ENCODE measurements at regions not wholly inside any gene's neighbourhood (a gene's known extent, or its start where the extent isn't known, plus 50 kb on each side); places are given as distances from the start of the nearest gene placed in this dataset.

GRCh38 chr4:157678478-157678877 lies 457.9 kb downstream of the GRIA2 start:
- H3K27ac ChIP-seq (ENCODE audit: insufficient read depth, low read length, poor library complexity, severe bottlenecking): no peak overlapping the region
- no peaks in the 10 kb centered on the region for H3K36me3 Mint-ChIP-seq
- H3K9me3 ChIP-seq (ENCODE audit: control insufficient read depth in 2 of 2, low read length in 2 of 2): peaks cover 1 to 5% of the 10 kb centered on the region in 2 experiments
- no peak for DNase-seq
- no peaks in the 10 kb centered on the region for H3K27me3 ChIP-seq (ENCODE audit: control insufficient read depth, insufficient read depth, low read length)
- peaks cover 2 to 14% (median 9%) of the 10 kb centered on the region in 7 donors for H3K9me3 Mint-ChIP-seq
- no peaks in the 10 kb centered on the region for H3K36me3 ChIP-seq (ENCODE audit: control insufficient read depth, insufficient read depth, low read length)
- H3K4me1 Mint-ChIP-seq: no peaks in the 10 kb centered on the region
- no peak overlapping the region for H3K4me3 Mint-ChIP-seq
- H3K4me1 ChIP-seq (ENCODE audit: control insufficient read depth, insufficient read depth, low read length, poor library complexity, severe bottlenecking): no peaks in the 10 kb centered on the region
- no peak overlapping the region for H3K27ac Mint-ChIP-seq
- ATAC-seq (ENCODE audit: low read depth in 2 of 2): no peak
- no peak overlapping the region for H3K4me3 ChIP-seq (ENCODE audit: low read depth, low read length)
- H3K27me3 Mint-ChIP-seq: no peaks in the 10 kb centered on the region

DNA sequence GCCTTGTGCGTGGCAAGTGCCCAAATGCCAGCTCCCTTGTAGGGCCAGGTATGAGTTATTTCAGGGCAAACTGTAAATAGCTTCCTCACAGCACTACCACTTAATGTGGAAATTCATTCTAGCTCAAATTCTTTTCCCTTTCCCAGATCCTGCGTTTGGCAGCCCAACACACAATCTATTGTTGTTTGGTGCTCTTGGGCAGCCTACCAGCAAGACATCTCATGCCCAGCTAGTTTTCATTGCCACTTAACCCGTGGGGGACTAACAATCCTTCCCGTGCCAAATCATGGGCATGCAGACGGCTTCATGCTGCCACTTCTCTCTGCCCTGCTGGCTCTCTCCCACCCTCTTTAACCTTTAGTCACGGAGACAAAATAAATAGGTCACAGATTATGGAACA lies 454.2 kb downstream of the GRIA2 start:
- Histone ChIP-seq H3K9me3 (ENCODE audit: control insufficient read depth in 2 of 2, low read length in 2 of 2) (peaks cover 0 to 10% of the 10 kb centered on the region in 2 experiments), H3K4me1 (ENCODE audit: control insufficient read depth, insufficient read depth, low read length, poor library complexity, severe bottlenecking) (no peaks in the 10 kb centered on the region), H3K27ac (ENCODE audit: insufficient read depth, low read length, poor library complexity, severe bottlenecking) (no peak overlapping the region), H3K36me3 (ENCODE audit: control insufficient read depth, insufficient read depth, low read length) (no peaks in the 10 kb centered on the region), H3K4me3 (ENCODE audit: low read depth, low read length) (no peak overlapping the region), H3K27me3 (ENCODE audit: control insufficient read depth, insufficient read depth, low read length) (no peaks in the 10 kb centered on the region)
- DNase-seq (no peak), ATAC-seq (ENCODE audit: low read depth in 2 of 2) (no peak)
- no peak overlapping the region for H3K4me3 Mint-ChIP-seq
- H3K4me1 Mint-ChIP-seq: no peaks in the 10 kb centered on the region
- H3K9me3 Mint-ChIP-seq: peaks cover 2 to 13% (median 5%) of the 10 kb centered on the region in 7 donors
- H3K36me3 Mint-ChIP-seq: no peaks in the 10 kb centered on the region
- H3K27me3 Mint-ChIP-seq: no peaks in the 10 kb centered on the region
- no peak overlapping the region for H3K27ac Mint-ChIP-seq

- ATAC-seq (ENCODE audit: low read depth in 2 of 2): no peak
- H3K4me1 Mint-ChIP-seq: no peaks in the 10 kb centered on the region
- Histone ChIP-seq H3K9me3 (ENCODE audit: control insufficient read depth in 2 of 2, low read length in 2 of 2) (peaks cover 0 to 8% of the 10 kb centered on the region in 2 experiments), H3K4me3 (ENCODE audit: low read depth, low read length) (no peak overlapping the region), H3K27ac (ENCODE audit: insufficient read depth, low read length, poor library complexity, severe bottlenecking) (no peak overlapping the region), H3K27me3 (ENCODE audit: control insufficient read depth, insufficient read depth, low read length) (no peaks in the 10 kb centered on the region), H3K4me1 (ENCODE audit: control insufficient read depth, insufficient read depth, low read length, poor library complexity, severe bottlenecking) (no peaks in the 10 kb centered on the region), H3K36me3 (ENCODE audit: control insufficient read depth, insufficient read depth, low read length) (no peaks in the 10 kb centered on the region)
- H3K27me3 Mint-ChIP-seq: no peaks in the 10 kb centered on the region
- no peak overlapping the region for H3K4me3 Mint-ChIP-seq
- H3K27ac Mint-ChIP-seq: no peak overlapping the region
- no peaks in the 10 kb centered on the region for H3K36me3 Mint-ChIP-seq
- peaks cover 1 to 10% (median 6%) of the 10 kb centered on the region in 7 donors for H3K9me3 Mint-ChIP-seq
- DNase-seq: no peak
These were observed 447.3 kb downstream of the GRIA2 start for GRCh38 chr4:157667836-157668235.

GRCh38 chr4:157664726-157665125 lies 444.2 kb downstream of the GRIA2 start:
- H3K9me3 ChIP-seq (ENCODE audit: control insufficient read depth in 2 of 2, low read length in 2 of 2): peaks cover 0 to 3% of the 10 kb centered on the region in 2 experiments
- no peaks in the 10 kb centered on the region for H3K36me3 Mint-ChIP-seq
- no peak for ATAC-seq (ENCODE audit: low read depth in 2 of 2)
- no peaks in the 10 kb centered on the region for H3K36me3 ChIP-seq (ENCODE audit: control insufficient read depth, insufficient read depth, low read length)
- H3K27me3 Mint-ChIP-seq: no peaks in the 10 kb centered on the region
- no peak overlapping the region for H3K4me3 Mint-ChIP-seq
- H3K4me3 ChIP-seq (ENCODE audit: low read depth, low read length): no peak overlapping the region
- peaks cover 1 to 10% (median 4%) of the 10 kb centered on the region in 7 donors for H3K9me3 Mint-ChIP-seq
- H3K4me1 ChIP-seq (ENCODE audit: control insufficient read depth, insufficient read depth, low read length, poor library complexity, severe bottlenecking): no peaks in the 10 kb centered on the region
- no peak overlapping the region for H3K27ac ChIP-seq (ENCODE audit: insufficient read depth, low read length, poor library complexity, severe bottlenecking)
- H3K27ac Mint-ChIP-seq: no peak overlapping the region
- H3K27me3 ChIP-seq (ENCODE audit: control insufficient read depth, insufficient read depth, low read length): no peaks in the 10 kb centered on the region
- no peak for DNase-seq
- H3K4me1 Mint-ChIP-seq: no peaks in the 10 kb centered on the region

DNA sequence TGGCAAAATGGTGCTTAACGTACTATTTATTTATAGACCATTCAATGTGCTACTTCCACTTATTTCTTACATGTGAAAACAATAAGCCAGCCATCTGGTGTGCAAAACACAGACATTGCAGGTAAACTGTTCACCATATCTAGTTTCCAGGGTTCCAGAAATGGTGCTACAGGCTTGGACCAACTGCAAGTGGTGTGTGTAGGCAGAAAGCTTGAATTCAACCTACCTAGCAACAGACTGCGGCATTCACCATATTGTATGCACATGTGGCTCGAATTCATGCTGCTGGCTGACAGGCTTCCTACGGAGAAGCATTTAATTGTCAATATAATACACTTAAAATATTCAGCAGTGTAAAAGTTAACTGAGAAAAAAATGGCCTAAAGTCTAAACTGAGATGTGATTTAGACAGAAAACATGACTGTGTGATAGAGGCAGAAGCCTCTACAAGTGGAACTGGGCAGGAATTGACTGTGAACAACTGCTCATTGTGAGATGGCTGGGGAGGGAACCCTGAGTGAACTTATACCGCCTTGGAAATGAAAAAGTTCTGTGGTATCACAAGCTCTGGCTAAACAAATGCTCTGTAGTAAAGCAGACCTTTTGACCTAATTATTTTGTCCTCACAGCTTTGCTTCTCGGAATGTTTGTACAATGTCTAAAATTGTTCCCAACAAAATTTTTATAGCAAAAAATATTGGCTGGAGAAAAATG lies 434.7 kb downstream of the GRIA2 start:
- H3K4me1 ChIP-seq (ENCODE audit: control insufficient read depth, insufficient read depth, low read length, poor library complexity, severe bottlenecking): no peaks in the 10 kb centered on the region
- Mint-ChIP-seq H3K27me3 (no peaks in the 10 kb centered on the region), H3K9me3 (peaks cover 0 to 16% (median 4%) of the 10 kb centered on the region in 7 donors), H3K4me3 (no peak overlapping the region), H3K4me1 (no peaks in the 10 kb centered on the region), H3K27ac (no peak overlapping the region), H3K36me3 (no peaks in the 10 kb centered on the region)
- no peaks in the 10 kb centered on the region for H3K27me3 ChIP-seq (ENCODE audit: control insufficient read depth, insufficient read depth, low read length)
- H3K27ac ChIP-seq (ENCODE audit: insufficient read depth, low read length, poor library complexity, severe bottlenecking): no peak overlapping the region
- no peak for ATAC-seq (ENCODE audit: low read depth in 2 of 2)
- H3K36me3 ChIP-seq (ENCODE audit: control insufficient read depth, insufficient read depth, low read length): no peaks in the 10 kb centered on the region
- no peaks in the 10 kb centered on the region for H3K9me3 ChIP-seq (ENCODE audit: control insufficient read depth in 2 of 2, low read length in 2 of 2)
- H3K4me3 ChIP-seq (ENCODE audit: low read depth, low read length): no peak overlapping the region
- DNase-seq: no peak

- H3K9me3 Mint-ChIP-seq: peaks cover 0 to 14% (median 3%) of the 10 kb centered on the region in 7 donors
- H3K27ac ChIP-seq (ENCODE audit: insufficient read depth, low read length, poor library complexity, severe bottlenecking): no peak overlapping the region
- H3K9me3 ChIP-seq (ENCODE audit: control insufficient read depth in 2 of 2, low read length in 2 of 2): peaks cover 0 to 3% of the 10 kb centered on the region in 2 experiments
- no peak for DNase-seq
- no peak overlapping the region for H3K27ac Mint-ChIP-seq
- no peaks in the 10 kb centered on the region for H3K36me3 ChIP-seq (ENCODE audit: control insufficient read depth, insufficient read depth, low read length)
- H3K4me3 ChIP-seq (ENCODE audit: low read depth, low read length): no peak overlapping the region
- H3K36me3 Mint-ChIP-seq: no peaks in the 10 kb centered on the region
- no peaks in the 10 kb centered on the region for H3K27me3 Mint-ChIP-seq
- H3K4me1 Mint-ChIP-seq: no peaks in the 10 kb centered on the region
- no peak for ATAC-seq (ENCODE audit: low read depth in 2 of 2)
- H3K27me3 ChIP-seq (ENCODE audit: control insufficient read depth, insufficient read depth, low read length): no peaks in the 10 kb centered on the region
- H3K4me3 Mint-ChIP-seq: no peak overlapping the region
- H3K4me1 ChIP-seq (ENCODE audit: control insufficient read depth, insufficient read depth, low read length, poor library complexity, severe bottlenecking): no peaks in the 10 kb centered on the region
These were observed 422.7 kb downstream of the GRIA2 start for GRCh38 chr4:157643257-157643656.

- H3K4me3 Mint-ChIP-seq: no peak overlapping the region
- ATAC-seq (ENCODE audit: low read depth in 2 of 2) (peak in 1 of 2 donors; percentile 28), DNase-seq (no peak)
- no peaks in the 10 kb centered on the region for H3K27me3 ChIP-seq (ENCODE audit: control insufficient read depth, insufficient read depth, low read length)
- no peak overlapping the region for H3K4me3 ChIP-seq (ENCODE audit: low read depth, low read length)
- H3K9me3 ChIP-seq (ENCODE audit: control insufficient read depth in 2 of 2, low read length in 2 of 2): no peaks in the 10 kb centered on the region
- no peaks in the 10 kb centered on the region for H3K36me3 ChIP-seq (ENCODE audit: control insufficient read depth, insufficient read depth, low read length)
- H3K27me3 Mint-ChIP-seq: no peaks in the 10 kb centered on the region
- H3K27ac ChIP-seq (ENCODE audit: insufficient read depth, low read length, poor library complexity, severe bottlenecking): no peak overlapping the region
- H3K4me1 Mint-ChIP-seq: no peaks in the 10 kb centered on the region
- no peak overlapping the region for H3K27ac Mint-ChIP-seq
- H3K36me3 Mint-ChIP-seq: no peaks in the 10 kb centered on the region
- no peaks in the 10 kb centered on the region for H3K4me1 ChIP-seq (ENCODE audit: control insufficient read depth, insufficient read depth, low read length, poor library complexity, severe bottlenecking)
- peaks cover 0 to 12% (median 4%) of the 10 kb centered on the region in 7 donors for H3K9me3 Mint-ChIP-seq
These were observed 413.5 kb downstream of the GRIA2 start for GRCh38 chr4:157634057-157634456.

Data from CD4-positive, CD25-positive, alpha-beta regulatory T cell (primary cell).